Liver (tissue), 3 donors: ENCODE measurements at regions not wholly inside any gene's neighbourhood (a gene's known extent, or its start where the extent isn't known, plus 50 kb on each side); places are given as distances from the start of the nearest gene placed in this dataset.

Experiments
- EGR1 ChIP-seq, 2 donors: IDR thresholded peaks; 2 replicates each; pipeline ENCODE4 v1.6.1; 2016 to 2018; ENCODE audit warnings: antibody characterized with exemption in 2 of 2, low read depth in 2 of 2
- FOXA1 ChIP-seq: IDR thresholded peaks from 2 replicates; pipeline ENCODE4 v1.6.1; 2016; ENCODE audit warnings: antibody characterized with exemption
- GABPA ChIP-seq, 2 donors: IDR thresholded peaks in 1 of 2; conservative IDR thresholded peaks in 1 of 2; 2 replicates each; pipeline ENCODE4 v1.6.1; 2016; ENCODE audit warnings: antibody characterized with exemption in 2 of 2, mild to moderate bottlenecking in 1 of 2, moderate library complexity in 1 of 2
- JUND ChIP-seq, 2 donors: IDR thresholded peaks; 2 replicates each; pipeline ENCODE4 v1.6.1; 2016; ENCODE audit warnings: antibody characterized with exemption in 2 of 2
- NR2F2 ChIP-seq: IDR thresholded peaks from 2 replicates; pipeline ENCODE4 v1.6.1; 2016; ENCODE audit warnings: antibody characterized with exemption
- SP1 ChIP-seq: IDR thresholded peaks from 2 replicates; pipeline ENCODE4 v1.6.1; 2018; ENCODE audit warnings: antibody characterized with exemption, mild to moderate bottlenecking
- TAF1 ChIP-seq: conservative IDR thresholded peaks from 2 replicates; pipeline ENCODE4 v1.6.1; 2016; ENCODE audit warnings: antibody characterized with exemption, mild to moderate bottlenecking
- YY1 ChIP-seq: IDR thresholded peaks from 2 replicates; pipeline ENCODE4 v1.6.1; 2016; ENCODE audit warnings: antibody characterized with exemption, mild to moderate bottlenecking
- TF ChIP-seq, protein P1 (sequence below): fragments of 150-350 bp; IDR thresholded peaks from 2 replicates; pipeline ENCODE4 v1.5.1; 2017; ENCODE audit warnings: improper control_type of control experiment, low read depth, low read length; ENCODE audit not compliant: missing input control
- TF ChIP-seq, protein P2 (sequence below): IDR thresholded peaks from 2 replicates; pipeline ENCODE4 v1.6.1; 2016; ENCODE audit warnings: antibody characterized with exemption
- TF ChIP-seq, protein P3 (sequence below): IDR thresholded peaks from 2 replicates; pipeline ENCODE4 v1.6.1; 2016; ENCODE audit warnings: antibody characterized with exemption
- TF ChIP-seq, protein P4 (sequence below): IDR thresholded peaks from 2 replicates; pipeline ENCODE4 v1.6.1; 2016; ENCODE audit warnings: antibody characterized with exemption, mild to moderate bottlenecking
- donor health status: healthy.
- donor health status: healthy.

DNA sequence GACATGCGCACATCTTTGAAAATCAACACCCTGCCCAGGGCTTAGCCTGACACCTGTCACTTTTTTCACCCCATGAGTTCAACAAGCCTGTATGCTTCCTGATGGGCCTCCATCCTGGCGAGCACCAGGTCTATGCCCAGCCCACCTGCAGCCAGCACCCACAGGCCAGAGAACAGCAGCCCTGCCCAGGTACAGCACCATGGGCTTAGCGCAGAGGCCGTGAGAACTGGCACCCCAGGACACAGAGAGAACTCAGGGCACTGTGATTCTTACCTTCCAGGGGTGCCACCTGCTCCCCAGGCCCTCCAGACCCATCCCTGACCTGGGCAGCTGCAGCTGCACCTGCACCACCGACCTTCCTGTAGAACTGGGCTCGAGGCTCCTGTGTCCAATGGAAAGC is 536.6 kb downstream of the TCERG1L start:
- TF ChIP-seq, protein P1, sequence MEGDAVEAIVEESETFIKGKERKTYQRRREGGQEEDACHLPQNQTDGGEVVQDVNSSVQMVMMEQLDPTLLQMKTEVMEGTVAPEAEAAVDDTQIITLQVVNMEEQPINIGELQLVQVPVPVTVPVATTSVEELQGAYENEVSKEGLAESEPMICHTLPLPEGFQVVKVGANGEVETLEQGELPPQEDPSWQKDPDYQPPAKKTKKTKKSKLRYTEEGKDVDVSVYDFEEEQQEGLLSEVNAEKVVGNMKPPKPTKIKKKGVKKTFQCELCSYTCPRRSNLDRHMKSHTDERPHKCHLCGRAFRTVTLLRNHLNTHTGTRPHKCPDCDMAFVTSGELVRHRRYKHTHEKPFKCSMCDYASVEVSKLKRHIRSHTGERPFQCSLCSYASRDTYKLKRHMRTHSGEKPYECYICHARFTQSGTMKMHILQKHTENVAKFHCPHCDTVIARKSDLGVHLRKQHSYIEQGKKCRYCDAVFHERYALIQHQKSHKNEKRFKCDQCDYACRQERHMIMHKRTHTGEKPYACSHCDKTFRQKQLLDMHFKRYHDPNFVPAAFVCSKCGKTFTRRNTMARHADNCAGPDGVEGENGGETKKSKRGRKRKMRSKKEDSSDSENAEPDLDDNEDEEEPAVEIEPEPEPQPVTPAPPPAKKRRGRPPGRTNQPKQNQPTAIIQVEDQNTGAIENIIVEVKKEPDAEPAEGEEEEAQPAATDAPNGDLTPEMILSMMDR, result no peak
- TF ChIP-seq, protein P2, sequence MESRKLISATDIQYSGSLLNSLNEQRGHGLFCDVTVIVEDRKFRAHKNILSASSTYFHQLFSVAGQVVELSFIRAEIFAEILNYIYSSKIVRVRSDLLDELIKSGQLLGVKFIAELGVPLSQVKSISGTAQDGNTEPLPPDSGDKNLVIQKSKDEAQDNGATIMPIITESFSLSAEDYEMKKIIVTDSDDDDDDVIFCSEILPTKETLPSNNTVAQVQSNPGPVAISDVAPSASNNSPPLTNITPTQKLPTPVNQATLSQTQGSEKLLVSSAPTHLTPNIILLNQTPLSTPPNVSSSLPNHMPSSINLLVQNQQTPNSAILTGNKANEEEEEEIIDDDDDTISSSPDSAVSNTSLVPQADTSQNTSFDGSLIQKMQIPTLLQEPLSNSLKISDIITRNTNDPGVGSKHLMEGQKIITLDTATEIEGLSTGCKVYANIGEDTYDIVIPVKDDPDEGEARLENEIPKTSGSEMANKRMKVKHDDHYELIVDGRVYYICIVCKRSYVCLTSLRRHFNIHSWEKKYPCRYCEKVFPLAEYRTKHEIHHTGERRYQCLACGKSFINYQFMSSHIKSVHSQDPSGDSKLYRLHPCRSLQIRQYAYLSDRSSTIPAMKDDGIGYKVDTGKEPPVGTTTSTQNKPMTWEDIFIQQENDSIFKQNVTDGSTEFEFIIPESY, result no peak
- TF ChIP-seq, protein P3, sequence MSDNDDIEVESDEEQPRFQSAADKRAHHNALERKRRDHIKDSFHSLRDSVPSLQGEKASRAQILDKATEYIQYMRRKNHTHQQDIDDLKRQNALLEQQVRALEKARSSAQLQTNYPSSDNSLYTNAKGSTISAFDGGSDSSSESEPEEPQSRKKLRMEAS, result no peak
- TF ChIP-seq JUND (IDR thresholded peaks at IDR 0.05) (no peak), NR2F2 (no peak), TAF1 (no peak), FOXA1 (no peak), YY1 (no peak), SP1 (no peak), EGR1 (IDR thresholded peaks at IDR 0.05; ENCODE audit: low read depth in 2 of 2) (no peak), GABPA (IDR thresholded peaks at IDR 0.05 in 1 of 2, conservative IDR thresholded peaks at IDR 0.05 in 1 of 2) (no peak)
- TF ChIP-seq, protein P4, sequence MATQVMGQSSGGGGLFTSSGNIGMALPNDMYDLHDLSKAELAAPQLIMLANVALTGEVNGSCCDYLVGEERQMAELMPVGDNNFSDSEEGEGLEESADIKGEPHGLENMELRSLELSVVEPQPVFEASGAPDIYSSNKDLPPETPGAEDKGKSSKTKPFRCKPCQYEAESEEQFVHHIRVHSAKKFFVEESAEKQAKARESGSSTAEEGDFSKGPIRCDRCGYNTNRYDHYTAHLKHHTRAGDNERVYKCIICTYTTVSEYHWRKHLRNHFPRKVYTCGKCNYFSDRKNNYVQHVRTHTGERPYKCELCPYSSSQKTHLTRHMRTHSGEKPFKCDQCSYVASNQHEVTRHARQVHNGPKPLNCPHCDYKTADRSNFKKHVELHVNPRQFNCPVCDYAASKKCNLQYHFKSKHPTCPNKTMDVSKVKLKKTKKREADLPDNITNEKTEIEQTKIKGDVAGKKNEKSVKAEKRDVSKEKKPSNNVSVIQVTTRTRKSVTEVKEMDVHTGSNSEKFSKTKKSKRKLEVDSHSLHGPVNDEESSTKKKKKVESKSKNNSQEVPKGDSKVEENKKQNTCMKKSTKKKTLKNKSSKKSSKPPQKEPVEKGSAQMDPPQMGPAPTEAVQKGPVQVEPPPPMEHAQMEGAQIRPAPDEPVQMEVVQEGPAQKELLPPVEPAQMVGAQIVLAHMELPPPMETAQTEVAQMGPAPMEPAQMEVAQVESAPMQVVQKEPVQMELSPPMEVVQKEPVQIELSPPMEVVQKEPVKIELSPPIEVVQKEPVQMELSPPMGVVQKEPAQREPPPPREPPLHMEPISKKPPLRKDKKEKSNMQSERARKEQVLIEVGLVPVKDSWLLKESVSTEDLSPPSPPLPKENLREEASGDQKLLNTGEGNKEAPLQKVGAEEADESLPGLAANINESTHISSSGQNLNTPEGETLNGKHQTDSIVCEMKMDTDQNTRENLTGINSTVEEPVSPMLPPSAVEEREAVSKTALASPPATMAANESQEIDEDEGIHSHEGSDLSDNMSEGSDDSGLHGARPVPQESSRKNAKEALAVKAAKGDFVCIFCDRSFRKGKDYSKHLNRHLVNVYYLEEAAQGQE, result no peak
